ENCODE measurements at regions not wholly inside any gene's neighbourhood (a gene's known extent, or its start where the extent isn't known, plus 50 kb on each side); places are given as distances from the start of the nearest gene placed in this dataset.

DNA sequence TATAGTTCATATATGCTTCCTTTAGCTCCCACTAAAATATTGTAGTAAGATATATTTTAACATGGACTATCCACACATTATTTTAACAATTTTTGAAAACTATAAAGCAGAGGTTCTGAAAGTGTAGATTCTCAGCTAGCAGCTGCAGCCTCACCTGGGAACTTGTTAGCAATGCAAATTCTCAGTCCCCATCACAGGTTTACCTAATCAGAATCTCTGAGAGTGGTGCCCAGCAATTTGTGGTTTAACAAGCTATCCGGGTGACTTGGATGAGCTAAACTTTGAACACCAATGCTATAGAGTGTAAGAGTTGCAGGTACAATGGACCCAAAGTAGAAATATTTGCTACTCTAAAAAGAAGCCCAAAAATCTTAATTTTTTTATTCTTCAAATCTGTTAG is 99.8 kb upstream of the MDFIC start:
- Histone ChIP-seq H3K4me3 (no peak overlapping the region), H3K9me3 (peaks cover 6% of the 10 kb centered on the region), H3K4me1 (ENCODE audit: control insufficient read depth in 1 of 2, low read depth in 2 of 2) (peaks cover 10 to 26% of the 10 kb centered on the region in 2 donors), H3K27me3 (replicated peaks; ENCODE audit: insufficient read depth) (no peaks in the 10 kb centered on the region), H3K36me3 (no peaks in the 10 kb centered on the region), H3K27ac (no peak overlapping the region)
- TF ChIP-seq, protein P1, sequence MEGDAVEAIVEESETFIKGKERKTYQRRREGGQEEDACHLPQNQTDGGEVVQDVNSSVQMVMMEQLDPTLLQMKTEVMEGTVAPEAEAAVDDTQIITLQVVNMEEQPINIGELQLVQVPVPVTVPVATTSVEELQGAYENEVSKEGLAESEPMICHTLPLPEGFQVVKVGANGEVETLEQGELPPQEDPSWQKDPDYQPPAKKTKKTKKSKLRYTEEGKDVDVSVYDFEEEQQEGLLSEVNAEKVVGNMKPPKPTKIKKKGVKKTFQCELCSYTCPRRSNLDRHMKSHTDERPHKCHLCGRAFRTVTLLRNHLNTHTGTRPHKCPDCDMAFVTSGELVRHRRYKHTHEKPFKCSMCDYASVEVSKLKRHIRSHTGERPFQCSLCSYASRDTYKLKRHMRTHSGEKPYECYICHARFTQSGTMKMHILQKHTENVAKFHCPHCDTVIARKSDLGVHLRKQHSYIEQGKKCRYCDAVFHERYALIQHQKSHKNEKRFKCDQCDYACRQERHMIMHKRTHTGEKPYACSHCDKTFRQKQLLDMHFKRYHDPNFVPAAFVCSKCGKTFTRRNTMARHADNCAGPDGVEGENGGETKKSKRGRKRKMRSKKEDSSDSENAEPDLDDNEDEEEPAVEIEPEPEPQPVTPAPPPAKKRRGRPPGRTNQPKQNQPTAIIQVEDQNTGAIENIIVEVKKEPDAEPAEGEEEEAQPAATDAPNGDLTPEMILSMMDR (IDR thresholded peaks at IDR 0.05), result no peak
- ATAC-seq (ENCODE audit: insufficient number of reproducible peaks, low FRiP score, low read depth), result no peak
- no peak for DNase-seq (ENCODE audit: low spot score)

DNA sequence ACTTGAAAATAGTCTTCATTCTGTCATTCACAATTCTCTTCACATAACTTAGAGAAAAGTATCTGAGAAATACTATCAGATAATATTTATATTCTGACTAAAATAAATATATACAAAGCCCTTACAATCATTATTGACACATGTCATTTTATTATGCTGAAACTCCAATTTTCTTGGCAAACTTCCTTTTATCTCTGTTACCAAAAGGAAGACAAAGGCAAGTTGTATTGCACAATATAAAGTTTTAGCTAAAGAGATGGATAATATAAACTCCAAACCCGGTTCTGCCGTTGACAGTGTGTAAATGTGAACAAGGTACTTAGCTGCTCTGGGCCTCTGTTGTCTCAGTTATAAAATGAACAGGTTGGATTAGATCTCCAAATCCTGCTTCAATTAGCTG is 99.0 kb upstream of the MDFIC start:
- no peaks in the 10 kb centered on the region for H3K36me3 ChIP-seq
- no peaks in the 10 kb centered on the region for H3K27me3 ChIP-seq (replicated peaks; ENCODE audit: insufficient read depth)
- H3K9me3 ChIP-seq, result peaks cover 7% of the 10 kb centered on the region
- H3K27ac ChIP-seq, result no peak overlapping the region
- ATAC-seq (ENCODE audit: insufficient number of reproducible peaks, low FRiP score, low read depth) (no peak), DNase-seq (ENCODE audit: low spot score) (no peak)
- peaks cover 10 to 26% of the 10 kb centered on the region in 2 donors for H3K4me1 ChIP-seq (ENCODE audit: control insufficient read depth in 1 of 2, low read depth in 2 of 2)
- TF ChIP-seq, protein P1 (IDR thresholded peaks at IDR 0.05), result no peak
- H3K4me3 ChIP-seq, result no peak overlapping the region

DNA sequence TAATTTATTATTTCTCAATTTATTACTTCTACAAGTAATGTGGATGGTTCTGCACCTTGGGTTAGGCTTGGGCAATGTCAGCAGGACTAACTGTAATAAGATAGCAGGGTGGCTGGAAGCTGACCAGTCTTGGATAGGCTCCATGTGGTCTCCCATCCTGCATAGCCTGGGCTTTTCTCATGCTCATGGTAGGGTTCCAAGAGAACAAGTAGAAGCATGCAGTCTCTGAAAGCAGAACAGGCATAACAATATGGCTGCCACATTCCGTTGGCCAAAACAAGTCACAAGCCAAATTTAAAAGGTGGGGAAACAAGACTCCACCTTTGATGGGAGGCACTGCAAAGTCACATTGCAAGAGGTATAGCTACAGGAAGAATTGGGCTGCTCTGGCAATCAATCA is 98.6 kb upstream of the MDFIC start:
- no peak overlapping the region for H3K4me3 ChIP-seq
- H3K27me3 ChIP-seq (replicated peaks; ENCODE audit: insufficient read depth), result no peaks in the 10 kb centered on the region
- H3K36me3 ChIP-seq, result no peaks in the 10 kb centered on the region
- peaks cover 7% of the 10 kb centered on the region for H3K9me3 ChIP-seq
- peaks cover 10 to 26% of the 10 kb centered on the region in 2 donors for H3K4me1 ChIP-seq (ENCODE audit: control insufficient read depth in 1 of 2, low read depth in 2 of 2)
- H3K27ac ChIP-seq, result no peak overlapping the region
- DNase-seq (ENCODE audit: low spot score), result no peak
- no peak for ATAC-seq (ENCODE audit: insufficient number of reproducible peaks, low FRiP score, low read depth)
- TF ChIP-seq, protein P1 (IDR thresholded peaks at IDR 0.05), result no peak

DNA sequence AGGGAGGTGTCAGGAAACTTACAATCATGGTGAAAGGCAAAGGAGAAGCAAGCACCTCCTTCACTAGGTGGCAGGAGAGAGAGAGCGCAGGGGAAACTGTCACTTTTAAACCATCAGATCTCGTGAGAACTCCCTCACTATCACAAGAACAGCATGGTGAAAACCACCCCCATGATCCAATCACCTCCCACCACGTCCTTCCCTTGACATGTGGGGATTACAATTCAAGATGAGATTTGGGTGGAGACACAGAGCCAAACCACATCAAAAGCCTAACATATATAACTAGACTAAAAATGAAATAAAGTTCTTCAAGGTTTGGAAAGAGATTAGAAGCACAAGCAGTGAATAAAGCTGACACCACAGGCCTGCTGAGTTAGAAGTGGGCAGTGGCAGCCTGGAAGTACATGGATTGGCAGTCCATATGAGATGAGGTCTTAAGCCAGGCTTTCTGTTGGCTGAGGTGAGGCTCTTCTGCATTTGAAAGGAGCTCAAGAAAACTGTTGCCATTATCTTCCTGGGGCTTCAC is 96.4 kb upstream of the MDFIC start:
- H3K36me3 ChIP-seq, result no peaks in the 10 kb centered on the region
- TF ChIP-seq, protein P1 (IDR thresholded peaks at IDR 0.05), result no peak
- DNase-seq (ENCODE audit: low spot score) (no peak), ATAC-seq (ENCODE audit: insufficient number of reproducible peaks, low FRiP score, low read depth) (no peak)
- no peaks in the 10 kb centered on the region for H3K27me3 ChIP-seq (replicated peaks; ENCODE audit: insufficient read depth)
- peaks cover 7% of the 10 kb centered on the region for H3K9me3 ChIP-seq
- peaks cover 0 to 16% of the 10 kb centered on the region in 2 donors for H3K4me1 ChIP-seq (ENCODE audit: control insufficient read depth in 1 of 2, low read depth in 2 of 2)
- H3K27ac ChIP-seq, result no peak overlapping the region
- H3K4me3 ChIP-seq, result no peak overlapping the region

DNA sequence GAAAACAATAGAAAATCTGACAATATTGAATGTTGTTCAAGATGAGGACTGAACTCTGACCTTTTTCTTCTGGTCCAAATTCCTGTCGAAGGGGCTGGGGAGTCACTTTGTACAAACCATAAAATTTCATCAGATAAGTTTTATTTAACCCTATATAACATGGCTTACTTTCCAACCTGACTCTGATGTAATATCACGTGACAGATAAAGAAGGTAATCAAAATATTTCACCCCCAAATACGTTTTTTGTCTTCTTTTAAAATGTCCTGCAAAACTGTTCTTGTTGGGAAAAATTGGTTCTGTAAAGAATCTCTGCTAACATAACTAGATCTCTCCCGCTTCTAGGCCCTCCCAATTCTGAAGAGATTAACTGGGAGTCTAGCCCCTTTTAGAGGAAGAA is 90.9 kb upstream of the MDFIC start:
- no peak overlapping the region for H3K27ac ChIP-seq
- ATAC-seq (ENCODE audit: insufficient number of reproducible peaks, low FRiP score, low read depth), result no peak

More for the DNA sequence above, 90.9 kb upstream of the MDFIC start:
- no peak for DNase-seq (ENCODE audit: low spot score)
- Histone ChIP-seq H3K36me3 (no peaks in the 10 kb centered on the region), H3K4me1 (ENCODE audit: control insufficient read depth in 1 of 2, low read depth in 2 of 2) (peaks cover 4 to 6% of the 10 kb centered on the region in 2 donors), H3K4me3 (no peak overlapping the region), H3K27me3 (replicated peaks; ENCODE audit: insufficient read depth) (no peaks in the 10 kb centered on the region), H3K9me3 (peaks cover 7% of the 10 kb centered on the region)
- TF ChIP-seq, protein P1 (IDR thresholded peaks at IDR 0.05), result no peak
